Spleen (tissue), 7 donors: ENCODE measurements at regions not wholly inside any gene's neighbourhood (a gene's known extent, or its start where the extent isn't known, plus 50 kb on each side); places are given as distances from the start of the nearest gene placed in this dataset.

ENCODE experiments used
- CTCF ChIP-seq, 11 experiments: fragments of 200-600 bp in 7 of 11; fragments of 450-650 bp in 4 of 11; sonication (generic) in 4 of 11; IDR thresholded peaks in 8 of 11; conservative IDR thresholded peaks in 3 of 11; 1 replicate in 7 of 11; 2 replicates in 4 of 11; pipeline versions ENCODE4 v1.4.0 to v1.8.0; 2016 to 2021; ENCODE audit warnings: antibody characterized with exemption in 11 of 11, inconsistent platforms in 4 of 11, mild to moderate bottlenecking in 1 of 11
- POLR2A ChIP-seq, 3 donors: fragments of 450-650 bp; IDR thresholded peaks; one replicate each; pipeline ENCODE4 v1.5.1; 2017; ENCODE audit warnings: antibody characterized with exemption in 3 of 3, mild to moderate bottlenecking in 1 of 3
- POLR2AphosphoS5 ChIP-seq, 3 donors: sonication (generic); formaldehyde crosslinking; IDR thresholded peaks; one replicate each; pipeline ENCODE4 v1.5.1; 2017; ENCODE audit warnings: antibody characterized with exemption in 3 of 3
- donor health status: DM: no; HTN: no; CAD: no; lungs with moderate emphysema.
- donor health status: DM: no; HTN: no; CAD: no.
- donor health status: DM: no; HTN: no; CAD: no.

DNA sequence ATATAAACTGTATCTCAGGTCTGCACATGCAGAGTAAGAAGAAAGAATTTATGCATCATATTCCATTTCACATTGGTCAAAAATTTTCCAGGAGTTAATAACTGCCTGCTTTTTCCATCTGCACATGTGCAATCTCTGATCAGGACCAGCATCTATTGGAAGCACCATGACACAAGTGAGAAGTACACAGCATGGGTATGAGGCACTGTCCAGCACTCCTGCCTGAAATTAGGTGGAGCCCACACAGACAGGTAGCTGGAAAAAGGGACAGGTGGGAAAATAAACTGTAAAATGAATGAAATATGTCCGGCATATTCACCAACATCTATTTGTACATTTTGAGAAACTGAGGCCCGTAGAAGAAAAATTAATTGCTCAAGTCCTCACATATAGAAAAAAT lies 609.2 kb upstream of the NXPH2 start:
- TF ChIP-seq CTCF (IDR thresholded peaks at IDR 0.05 in 8 of 11, conservative IDR thresholded peaks at IDR 0.05 in 3 of 11) (no peak), POLR2A (IDR thresholded peaks at IDR 0.05) (no peak), POLR2AphosphoS5 (IDR thresholded peaks at IDR 0.05) (no peak)
